WTC11 (cell line): ENCODE measurements at regions not wholly inside any gene's neighbourhood (a gene's known extent, or its start where the extent isn't known, plus 50 kb on each side); places are given as distances from the start of the nearest gene placed in this dataset.

Experiments used
- ATAC-seq: fragments of 200-7000 bp; cut with Tn5 transposase; 2 replicates; pipeline ENCODE4 v1.10.0; 2021; ENCODE audit warnings: mild to moderate bottlenecking, moderate library complexity
- CTCF ChIA-PET: fragments of 300-600 bp; sonication (Branson Sonifier 250); formaldehyde crosslinking; loops from one replicate; lab custom pipeline; 2021; ENCODE audit warnings: antibody characterized with exemption; lab: Charles Lee
- POLR2A ChIA-PET: fragments of 350-600 bp; sonication (Branson Sonifier 250); formaldehyde crosslinking; loops from one replicate; lab custom pipeline; 2021; ENCODE audit warnings: antibody characterized with exemption; lab: Charles Lee
- DNase-seq: peaks from one replicate; pipeline ENCODE4 v3.0.0; 2021; ENCODE audit warnings: low spot score
- H3K27ac Mint-ChIP-seq: 2 replicates; pipeline ENCODE4 v1.8.0; 2021; ENCODE audit warnings: mixed read lengths
- H3K27me3 Mint-ChIP-seq: 2 replicates; pipeline ENCODE4 v1.8.0; 2021; ENCODE audit warnings: low read depth, mild to moderate bottlenecking, moderate library complexity, mixed read lengths
- H3K36me3 Mint-ChIP-seq: 2 replicates; pipeline ENCODE4 v1.8.0; 2021; ENCODE audit warnings: mixed read lengths
- H3K4me1 Mint-ChIP-seq: 2 replicates; pipeline ENCODE4 v1.8.0; 2022; ENCODE audit warnings: mixed read lengths
- H3K4me3 Mint-ChIP-seq: 2 replicates; pipeline ENCODE4 v1.8.0; 2021; ENCODE audit warnings: mild to moderate bottlenecking, moderate library complexity, mixed read lengths
- H3K9me3 Mint-ChIP-seq: 2 replicates; pipeline ENCODE4 v1.8.0; 2021; ENCODE audit warnings: mixed read lengths
- ATF3 ChIP-seq: sonication (generic); formaldehyde crosslinking; conservative IDR thresholded peaks from 2 replicates; pipeline ENCODE4 v1.8.1; 2022; ENCODE audit warnings: mild to moderate bottlenecking, missing genetic modification reagents
- CREM ChIP-seq: sonication (generic); formaldehyde crosslinking; IDR thresholded peaks from 2 replicates; pipeline ENCODE4 v1.8.1; 2022; ENCODE audit warnings: mild to moderate bottlenecking, missing genetic modification reagents, moderate library complexity
- E2F4 ChIP-seq: sonication (generic); formaldehyde crosslinking; IDR thresholded peaks from 2 replicates; pipeline ENCODE4 v1.8.1; 2022; ENCODE audit warnings: low read depth, mild to moderate bottlenecking, moderate library complexity, missing genetic modification reagents, borderline replicate concordance
- ELF4 ChIP-seq: sonication (generic); formaldehyde crosslinking; IDR thresholded peaks from 2 replicates; pipeline ENCODE4 v1.8.1; 2022; ENCODE audit warnings: low read depth, mild to moderate bottlenecking, moderate library complexity, missing genetic modification reagents
- EMX1 ChIP-seq: fragments of 250-450 bp; sonication (Bioruptor Pico); IDR thresholded peaks from 2 replicates; pipeline ENCODE4 v1.8.0; 2021; ENCODE audit warnings: mild to moderate bottlenecking
- ERG ChIP-seq: fragments of 250-450 bp; sonication (Bioruptor Pico); IDR thresholded peaks from 2 replicates; pipeline ENCODE4 v1.8.0; 2021; ENCODE audit warnings: mild to moderate bottlenecking
- FOXK1 ChIP-seq: sonication (generic); formaldehyde crosslinking; IDR thresholded peaks from 2 replicates; pipeline ENCODE4 v1.8.0; 2022; ENCODE audit warnings: mild to moderate bottlenecking, moderate library complexity, missing genetic modification reagents
- FOXP1 ChIP-seq: sonication (generic); formaldehyde crosslinking; IDR thresholded peaks from 2 replicates; pipeline ENCODE4 v1.8.0; 2022; ENCODE audit warnings: missing genetic modification reagents, mild to moderate bottlenecking, moderate library complexity, borderline replicate concordance
- GABPB1 ChIP-seq: sonication (generic); formaldehyde crosslinking; IDR thresholded peaks from 2 replicates; pipeline ENCODE4 v1.8.1; 2023; ENCODE audit warnings: mild to moderate bottlenecking, missing genetic modification reagents
- GTF2I ChIP-seq: fragments of 250-450 bp; sonication (Bioruptor Pico); conservative IDR thresholded peaks from 2 replicates; pipeline ENCODE4 v1.4.0; 2021; ENCODE audit warnings: mild to moderate bottlenecking
- IRF2 ChIP-seq: sonication (generic); formaldehyde crosslinking; IDR thresholded peaks from 2 replicates; pipeline ENCODE4 v1.8.0; 2022; ENCODE audit warnings: low read depth, missing genetic modification reagents, borderline replicate concordance
- JAZF1 ChIP-seq: fragments of 250-450 bp; sonication (Bioruptor Pico); IDR thresholded peaks from 2 replicates; pipeline ENCODE4 v1.9.0; 2021; ENCODE audit warnings: moderate library complexity, mild to moderate bottlenecking, inconsistent platforms
- JUN ChIP-seq: sonication (generic); formaldehyde crosslinking; IDR thresholded peaks from 2 replicates; pipeline ENCODE4 v1.8.0; 2023; ENCODE audit warnings: mild to moderate bottlenecking, missing genetic modification reagents
- MLX ChIP-seq: sonication (generic); formaldehyde crosslinking; IDR thresholded peaks from 2 replicates; pipeline ENCODE4 v1.8.1; 2023; ENCODE audit warnings: mild to moderate bottlenecking, missing genetic modification reagents, moderate library complexity
- MYBL2 ChIP-seq: sonication (generic); formaldehyde crosslinking; IDR thresholded peaks from 2 replicates; pipeline ENCODE4 v1.8.1; 2023; ENCODE audit warnings: mild to moderate bottlenecking, moderate library complexity, missing genetic modification reagents
- NFYB ChIP-seq: sonication (generic); formaldehyde crosslinking; conservative IDR thresholded peaks from 2 replicates; pipeline ENCODE4 v1.8.0; 2022; ENCODE audit warnings: low read depth, missing genetic modification reagents
- NR2C2 ChIP-seq: sonication (generic); formaldehyde crosslinking; IDR thresholded peaks from 2 replicates; pipeline ENCODE4 v1.8.0; 2022; ENCODE audit warnings: mild to moderate bottlenecking, missing genetic modification reagents
- NR3C1 ChIP-seq: sonication (generic); formaldehyde crosslinking; conservative IDR thresholded peaks from 2 replicates; pipeline ENCODE4 v1.8.1; 2023; ENCODE audit warnings: low read depth, mild to moderate bottlenecking, missing genetic modification reagents
- SOX15 ChIP-seq: fragments of 250-450 bp; sonication (Bioruptor Pico); IDR thresholded peaks from 2 replicates; pipeline ENCODE4 v1.9.0; 2021; ENCODE audit warnings: mild to moderate bottlenecking
- STAT6 ChIP-seq: sonication (generic); formaldehyde crosslinking; conservative IDR thresholded peaks from 2 replicates; pipeline ENCODE4 v1.8.1; 2023; ENCODE audit warnings: mild to moderate bottlenecking, low read depth, missing genetic modification reagents, moderate library complexity
- TEAD1 ChIP-seq: sonication (generic); formaldehyde crosslinking; IDR thresholded peaks from 2 replicates; pipeline ENCODE4 v1.8.0; 2022; ENCODE audit warnings: mild to moderate bottlenecking, missing genetic modification reagents
- TEAD4 ChIP-seq: sonication (generic); formaldehyde crosslinking; IDR thresholded peaks from 2 replicates; pipeline ENCODE4 v1.8.0; 2022; ENCODE audit warnings: mild to moderate bottlenecking, missing genetic modification reagents
- TP53 ChIP-seq: sonication (generic); formaldehyde crosslinking; IDR thresholded peaks from 2 replicates; pipeline ENCODE4 v1.8.1; 2023; ENCODE audit warnings: mild to moderate bottlenecking, missing genetic modification reagents
- USF1 ChIP-seq: sonication (generic); formaldehyde crosslinking; IDR thresholded peaks from 2 replicates; pipeline ENCODE4 v1.8.0; 2022; ENCODE audit warnings: mild to moderate bottlenecking, missing genetic modification reagents
- USF2 ChIP-seq: sonication (generic); formaldehyde crosslinking; IDR thresholded peaks from 2 replicates; pipeline ENCODE4 v1.8.1; 2023; ENCODE audit warnings: mild to moderate bottlenecking, missing genetic modification reagents, moderate library complexity
- ZNF138 ChIP-seq: sonication (generic); formaldehyde crosslinking; conservative IDR thresholded peaks from 2 replicates; pipeline ENCODE4 v1.8.1; 2022; ENCODE audit warnings: mild to moderate bottlenecking, moderate library complexity, missing genetic modification reagents
- ZNF232 ChIP-seq: sonication (generic); formaldehyde crosslinking; IDR thresholded peaks from 2 replicates; pipeline ENCODE4 v1.8.0; 2022; ENCODE audit warnings: mild to moderate bottlenecking, missing genetic modification reagents
- ZNF423 ChIP-seq: fragments of 250-450 bp; sonication (Bioruptor Pico); IDR thresholded peaks from 2 replicates; pipeline ENCODE4 v2.1.2; 2022; ENCODE audit warnings: mild to moderate bottlenecking, moderate library complexity

GRCh38 chr13:52931131-52931530 is 82.7 kb upstream of the PCDH8 start:
- ChIA-PET CTCF (interaction anchor here (1.7 to 2.2 kb wide), 3 partner anchors 34 to 221 kb away, joined by 4 to 6 read pairs (median 5); partner anchors contain the start of gene PCDH8), POLR2A (no interaction called here)
- no peak for DNase-seq
- no peak for ATAC-seq
- no peak for TF ChIP-seq GTF2I (CRISPR knock-in tag)
- no peak for TF ChIP-seq ERG
- TF ChIP-seq USF2 (CRISPR knock-in tag), result no peak
- TF ChIP-seq TEAD4 (CRISPR knock-in tag), result no peak
- no peak for TF ChIP-seq NR2C2 (CRISPR knock-in tag)
- no peak for TF ChIP-seq NR3C1 (CRISPR knock-in tag)
- TF ChIP-seq SOX15 (CRISPR knock-in tag), result no peak
- no peak for TF ChIP-seq IRF2 (CRISPR knock-in tag)
- TF ChIP-seq ZNF232 (CRISPR knock-in tag), result no peak
- no peak for TF ChIP-seq FOXK1 (CRISPR knock-in tag)
- no peak for TF ChIP-seq TEAD1 (CRISPR knock-in tag)
- TF ChIP-seq MYBL2, result no peak
- TF ChIP-seq STAT6, result no peak
- TF ChIP-seq ZNF138 (CRISPR knock-in tag), result no peak
- no peak for TF ChIP-seq TP53 (CRISPR knock-in tag)
- TF ChIP-seq JAZF1 (CRISPR knock-in tag), result no peak
- TF ChIP-seq NFYB (CRISPR knock-in tag), result no peak
- no peak for TF ChIP-seq E2F4 (CRISPR knock-in tag)
- no peak for TF ChIP-seq CREM (CRISPR knock-in tag)
- TF ChIP-seq EMX1 (CRISPR knock-in tag), result no peak
- Mint-ChIP-seq H3K27me3 (peaks cover 11% of the 10 kb centered on the region), H3K36me3 (no peaks in the 10 kb centered on the region), H3K27ac (no peak overlapping the region), H3K9me3 (peaks cover 5% of the 10 kb centered on the region; the same call in 1 of the 2 replicates), H3K4me1 (peaks cover 44% of the 10 kb centered on the region), H3K4me3 (no peak overlapping the region)

- no peak overlapping the region for H3K4me3 Mint-ChIP-seq
- peaks cover 5% of the 10 kb centered on the region; the same call in 1 of the 2 replicates for H3K9me3 Mint-ChIP-seq
- H3K27ac Mint-ChIP-seq, result no peak overlapping the region
- no peak for DNase-seq
- peaks cover 11% of the 10 kb centered on the region for H3K27me3 Mint-ChIP-seq
- no peaks in the 10 kb centered on the region for H3K36me3 Mint-ChIP-seq
- peaks cover 36% of the 10 kb centered on the region for H3K4me1 Mint-ChIP-seq
- ChIA-PET CTCF (interaction anchor here (0.7 to 1.9 kb wide), 3 partner anchors 32 to 222 kb away, joined by 3 to 5 read pairs (median 4); no protein-coding TSS in a partner anchor), POLR2A (no interaction called here)
- ATAC-seq, result no peak
- no peak for TF ChIP-seq ZNF423 (CRISPR knock-in tag)
- no peak for TF ChIP-seq MLX
- TF ChIP-seq USF1, result no peak
- TF ChIP-seq ATF3 (CRISPR knock-in tag), result no peak
- TF ChIP-seq GABPB1 (CRISPR knock-in tag), result no peak
- no peak for TF ChIP-seq ELF4 (CRISPR knock-in tag)
- no peak for TF ChIP-seq JUN (CRISPR knock-in tag)
- TF ChIP-seq NFYB (CRISPR knock-in tag), result no peak
- TF ChIP-seq FOXP1 (CRISPR knock-in tag), result no peak
- TF ChIP-seq TEAD4 (CRISPR knock-in tag), result no peak
- TF ChIP-seq USF2 (CRISPR knock-in tag), result no peak
These were observed 81.4 kb upstream of the PCDH8 start for GRCh38 chr13:52929846-52930245.
